HCT116 (cell line): ENCODE measurements at regions not wholly inside any gene's neighbourhood (a gene's known extent, or its start where the extent isn't known, plus 50 kb on each side); places are given as distances from the start of the nearest gene placed in this dataset.

Experiments used
- EZH2 ChIP-seq: fragments of 200-600 bp; sonication (generic); IDR thresholded peaks from 2 replicates; pipeline ENCODE4 v1.6.1; 2017; ENCODE audit warnings: antibody characterized with exemption, mixed run types
- EZH2phosphoT487 ChIP-seq: fragments of 200-600 bp; IDR thresholded peaks from 2 replicates; pipeline ENCODE4 v1.6.1; 2018; ENCODE audit warnings: antibody characterized with exemption, borderline replicate concordance
- POLR2A ChIP-seq: IDR thresholded peaks from 2 replicates; pipeline ENCODE4 v1.7.0; 2011; ENCODE audit warnings: borderline replicate concordance; ENCODE audit not compliant: insufficient read depth, insufficient read length; ENCODE audit errors: extremely low read depth
- POLR2AphosphoS5 ChIP-seq: IDR thresholded peaks from 2 replicates; pipeline ENCODE4 v1.6.1; 2011; ENCODE audit warnings: mild to moderate bottlenecking, low read depth, low read length, moderate library complexity
- RAD21 ChIP-seq: IDR thresholded peaks from 2 replicates; pipeline ENCODE4 v1.6.1; 2012; ENCODE audit warnings: low read depth, mild to moderate bottlenecking
- REST ChIP-seq: IDR thresholded peaks from 2 replicates; pipeline ENCODE4 v1.6.1; 2012; ENCODE audit warnings: low read depth
- SP1 ChIP-seq: IDR thresholded peaks from 2 replicates; pipeline ENCODE4 v1.6.1; 2012; ENCODE audit warnings: low read depth
- ZNF274 ChIP-seq: fragments of 200-500 bp; sonication (Bioruptor generic); IDR thresholded peaks from 2 replicates; pipeline ENCODE4 v1.6.1; 2014; ENCODE audit warnings: mild to moderate bottlenecking, low read depth, low read length, inconsistent platforms
- TF ChIP-seq, protein P1 (sequence below), 3 experiments: fragments of 200-600 bp in 1 of 3; sonication (generic) in 1 of 3; IDR thresholded peaks in 2 of 3; conservative IDR thresholded peaks in 1 of 3; 2 replicates each; pipeline ENCODE4 v1.5.1; 2012 to 2017; ENCODE audit warnings: low read depth in 2 of 3, low read length in 2 of 3, antibody characterized with exemption in 1 of 3, borderline replicate concordance in 1 of 3, control low read depth in 1 of 3, mild to moderate bottlenecking in 1 of 3, mixed read lengths in 1 of 3, mixed run types in 1 of 3, moderate library complexity in 1 of 3; ENCODE audit not compliant: insufficient read depth in 1 of 3
- TF ChIP-seq, protein P2 (sequence below): IDR thresholded peaks from 2 replicates; pipeline ENCODE4 v1.6.1; 2012

GRCh38 chr3:197435426-197435825 lies 120.3 kb downstream of the BDH1 start:
- TF ChIP-seq ZNF274 (no peak), POLR2AphosphoS5 (no peak), EZH2phosphoT487 (no peak), REST (no peak), SP1 (no peak), RAD21 (no peak), EZH2 (no peak), POLR2A (no peak)
- TF ChIP-seq, protein P1, sequence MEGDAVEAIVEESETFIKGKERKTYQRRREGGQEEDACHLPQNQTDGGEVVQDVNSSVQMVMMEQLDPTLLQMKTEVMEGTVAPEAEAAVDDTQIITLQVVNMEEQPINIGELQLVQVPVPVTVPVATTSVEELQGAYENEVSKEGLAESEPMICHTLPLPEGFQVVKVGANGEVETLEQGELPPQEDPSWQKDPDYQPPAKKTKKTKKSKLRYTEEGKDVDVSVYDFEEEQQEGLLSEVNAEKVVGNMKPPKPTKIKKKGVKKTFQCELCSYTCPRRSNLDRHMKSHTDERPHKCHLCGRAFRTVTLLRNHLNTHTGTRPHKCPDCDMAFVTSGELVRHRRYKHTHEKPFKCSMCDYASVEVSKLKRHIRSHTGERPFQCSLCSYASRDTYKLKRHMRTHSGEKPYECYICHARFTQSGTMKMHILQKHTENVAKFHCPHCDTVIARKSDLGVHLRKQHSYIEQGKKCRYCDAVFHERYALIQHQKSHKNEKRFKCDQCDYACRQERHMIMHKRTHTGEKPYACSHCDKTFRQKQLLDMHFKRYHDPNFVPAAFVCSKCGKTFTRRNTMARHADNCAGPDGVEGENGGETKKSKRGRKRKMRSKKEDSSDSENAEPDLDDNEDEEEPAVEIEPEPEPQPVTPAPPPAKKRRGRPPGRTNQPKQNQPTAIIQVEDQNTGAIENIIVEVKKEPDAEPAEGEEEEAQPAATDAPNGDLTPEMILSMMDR (IDR thresholded peaks at IDR 0.05 in 2 of 3, conservative IDR thresholded peaks at IDR 0.05 in 1 of 3; ENCODE audit: borderline replicate concordance in 1 of 3, insufficient read depth in 1 of 3, low read depth in 2 of 3, low read length in 2 of 3) = no peak
- TF ChIP-seq, protein P2, sequence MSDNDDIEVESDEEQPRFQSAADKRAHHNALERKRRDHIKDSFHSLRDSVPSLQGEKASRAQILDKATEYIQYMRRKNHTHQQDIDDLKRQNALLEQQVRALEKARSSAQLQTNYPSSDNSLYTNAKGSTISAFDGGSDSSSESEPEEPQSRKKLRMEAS = no peak
